Neural progenitor cell (in vitro differentiated cells): ENCODE measurements at regions not wholly inside any gene's neighbourhood (a gene's known extent, or its start where the extent isn't known, plus 50 kb on each side); places are given as distances from the start of the nearest gene placed in this dataset.
"Not testable (repeated sequence)": the region's sequence is repeated elsewhere in the genome, so short reads cannot be mapped to it uniquely, and the experiment has no call there.

ENCODE experiments used
- DNase-seq: peaks from one replicate; pipeline ENCODE4 v3.0.0-alpha.2; 2016; ENCODE audit warnings: low spot score
- H2AFZ ChIP-seq: fragments of 200-600 bp; sonication (generic); replicated peaks from 2 replicates; pipeline ENCODE4 v1.6.1; 2016; ENCODE audit warnings: antibody characterized with exemption
- H3F3A ChIP-seq: fragments of 200-600 bp; sonication (generic); 2 replicates; pipeline ENCODE4 v1.6.1; 2016; ENCODE audit warnings: antibody characterized with exemption, low read depth
- H3K27ac ChIP-seq: fragments of 200-600 bp; sonication (generic); 2 replicates; pipeline ENCODE4 v1.5.1; 2016; ENCODE audit warnings: mild to moderate bottlenecking
- H3K27me3 ChIP-seq: fragments of 200-600 bp; sonication (generic); 2 replicates; pipeline ENCODE4 v1.6.1; 2016; ENCODE audit warnings: mild to moderate bottlenecking, moderate library complexity
- H3K36me3 ChIP-seq: fragments of 200-600 bp; sonication (generic); 2 replicates; pipeline ENCODE4 v1.5.1; 2016
- H3K4me1 ChIP-seq: fragments of 200-600 bp; sonication (generic); 2 replicates; pipeline ENCODE4 v1.6.1; 2016; ENCODE audit warnings: mixed run types
- H3K4me2 ChIP-seq: fragments of 200-600 bp; sonication (generic); 2 replicates; pipeline ENCODE4 v1.6.1; 2016
- H3K4me3 ChIP-seq: fragments of 200-600 bp; sonication (generic); 2 replicates; pipeline ENCODE4 v1.5.1; 2016
- H3K79me2 ChIP-seq: fragments of 200-600 bp; sonication (generic); 2 replicates; pipeline ENCODE4 v1.6.1; 2016; ENCODE audit warnings: low read depth
- H3K9ac ChIP-seq: fragments of 200-600 bp; sonication (generic); 2 replicates; pipeline ENCODE4 v1.6.1; 2016
- H3K9me3 ChIP-seq: fragments of 200-600 bp; sonication (generic); 2 replicates; pipeline ENCODE4 v1.5.1; 2016; ENCODE audit warnings: low read depth
- H4K20me1 ChIP-seq: fragments of 200-600 bp; sonication (generic); 2 replicates; pipeline ENCODE4 v1.6.1; 2016; ENCODE audit warnings: low read depth
- H3K27ac Mint-ChIP-seq: 3 replicates; pipeline ENCODE4 v1.8.0; 2021; ENCODE audit warnings: mixed read lengths
- H3K27me3 Mint-ChIP-seq: 2 replicates; pipeline ENCODE4 v1.8.0; 2022; ENCODE audit warnings: low read depth, mild to moderate bottlenecking, inconsistent platforms, moderate library complexity, mixed read lengths; ENCODE audit not compliant: insufficient read depth
- H3K36me3 Mint-ChIP-seq: 3 replicates; pipeline ENCODE4 v1.8.0; 2021; ENCODE audit warnings: mixed read lengths
- H3K4me1 Mint-ChIP-seq: 3 replicates; pipeline ENCODE4 v1.8.0; 2021; ENCODE audit warnings: mixed read lengths
- H3K4me3 Mint-ChIP-seq: 3 replicates; pipeline ENCODE4 v1.8.0; 2021; ENCODE audit warnings: mild to moderate bottlenecking, moderate library complexity, mixed read lengths
- H3K9me3 Mint-ChIP-seq: 3 replicates; pipeline ENCODE4 v1.8.0; 2020; ENCODE audit warnings: mixed read lengths
- EZH2 ChIP-seq: fragments of 200-600 bp; sonication (generic); IDR thresholded peaks from 2 replicates; pipeline ENCODE4 v1.6.1; 2017; ENCODE audit warnings: antibody characterized with exemption, mild to moderate bottlenecking, moderate library complexity
- EZH2phosphoT487 ChIP-seq: fragments of 200-600 bp; sonication (generic); IDR thresholded peaks from 2 replicates; pipeline ENCODE4 v1.6.1; 2017; ENCODE audit warnings: antibody characterized with exemption
- TF ChIP-seq, protein P1 (sequence below): fragments of 200-600 bp; sonication (generic); IDR thresholded peaks from 2 replicates; pipeline ENCODE4 v1.5.1; 2017; ENCODE audit warnings: antibody characterized with exemption, mild to moderate bottlenecking

DNA sequence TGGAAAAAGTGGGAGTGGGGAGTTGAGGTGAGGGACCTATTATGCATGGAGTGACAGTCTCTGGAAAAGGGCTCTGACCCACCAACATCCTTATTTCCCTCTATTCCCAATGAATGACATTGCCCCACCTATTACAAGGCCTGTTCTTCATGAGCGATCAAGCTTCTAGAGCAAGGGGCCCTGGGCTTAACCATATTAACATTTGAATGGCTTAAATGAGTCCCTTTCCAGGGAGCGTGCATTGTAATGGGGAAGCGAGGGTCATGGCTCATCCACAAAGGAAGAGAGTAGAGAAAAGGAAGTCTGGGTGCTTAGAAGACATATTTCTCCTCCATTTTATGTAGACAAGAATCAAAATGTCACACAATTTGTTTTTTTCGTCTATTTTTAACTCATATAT lies 255.5 kb downstream of the CAAP1 start:
- peaks cover 6% of the 10 kb centered on the region for H3F3A ChIP-seq
- H3K36me3 ChIP-seq: no peaks in the 10 kb centered on the region
- H3K79me2 ChIP-seq: no peaks in the 10 kb centered on the region
- peaks cover 17% of the 10 kb centered on the region for H3K4me1 Mint-ChIP-seq
- no peak overlapping the region for H3K9ac ChIP-seq
- no peaks in the 10 kb centered on the region for H3K9me3 ChIP-seq
- DNase-seq: peak; percentile 79
- H3K9me3 Mint-ChIP-seq: peaks cover 5% of the 10 kb centered on the region
- TF ChIP-seq EZH2 (no peak), EZH2phosphoT487 (no peak)
- TF ChIP-seq, protein P1, sequence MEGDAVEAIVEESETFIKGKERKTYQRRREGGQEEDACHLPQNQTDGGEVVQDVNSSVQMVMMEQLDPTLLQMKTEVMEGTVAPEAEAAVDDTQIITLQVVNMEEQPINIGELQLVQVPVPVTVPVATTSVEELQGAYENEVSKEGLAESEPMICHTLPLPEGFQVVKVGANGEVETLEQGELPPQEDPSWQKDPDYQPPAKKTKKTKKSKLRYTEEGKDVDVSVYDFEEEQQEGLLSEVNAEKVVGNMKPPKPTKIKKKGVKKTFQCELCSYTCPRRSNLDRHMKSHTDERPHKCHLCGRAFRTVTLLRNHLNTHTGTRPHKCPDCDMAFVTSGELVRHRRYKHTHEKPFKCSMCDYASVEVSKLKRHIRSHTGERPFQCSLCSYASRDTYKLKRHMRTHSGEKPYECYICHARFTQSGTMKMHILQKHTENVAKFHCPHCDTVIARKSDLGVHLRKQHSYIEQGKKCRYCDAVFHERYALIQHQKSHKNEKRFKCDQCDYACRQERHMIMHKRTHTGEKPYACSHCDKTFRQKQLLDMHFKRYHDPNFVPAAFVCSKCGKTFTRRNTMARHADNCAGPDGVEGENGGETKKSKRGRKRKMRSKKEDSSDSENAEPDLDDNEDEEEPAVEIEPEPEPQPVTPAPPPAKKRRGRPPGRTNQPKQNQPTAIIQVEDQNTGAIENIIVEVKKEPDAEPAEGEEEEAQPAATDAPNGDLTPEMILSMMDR: no peak
- peak overlapping the region; percentile 38 for H3K27ac Mint-ChIP-seq
- no peaks in the 10 kb centered on the region for H3K27me3 ChIP-seq
- H3K36me3 Mint-ChIP-seq: peaks cover 4% of the 10 kb centered on the region
- peaks cover 18% of the 10 kb centered on the region for H3K4me1 ChIP-seq
- H3K4me3 Mint-ChIP-seq: no peak overlapping the region
- peaks cover 3% of the 10 kb centered on the region for H3K27me3 Mint-ChIP-seq
- H2AFZ ChIP-seq: no peak overlapping the region
- H3K4me2 ChIP-seq: peak overlapping the region; percentile 4
- no peak overlapping the region for H3K4me3 ChIP-seq
- H4K20me1 ChIP-seq: no peaks in the 10 kb centered on the region
- H3K27ac ChIP-seq: no peak overlapping the region

DNA sequence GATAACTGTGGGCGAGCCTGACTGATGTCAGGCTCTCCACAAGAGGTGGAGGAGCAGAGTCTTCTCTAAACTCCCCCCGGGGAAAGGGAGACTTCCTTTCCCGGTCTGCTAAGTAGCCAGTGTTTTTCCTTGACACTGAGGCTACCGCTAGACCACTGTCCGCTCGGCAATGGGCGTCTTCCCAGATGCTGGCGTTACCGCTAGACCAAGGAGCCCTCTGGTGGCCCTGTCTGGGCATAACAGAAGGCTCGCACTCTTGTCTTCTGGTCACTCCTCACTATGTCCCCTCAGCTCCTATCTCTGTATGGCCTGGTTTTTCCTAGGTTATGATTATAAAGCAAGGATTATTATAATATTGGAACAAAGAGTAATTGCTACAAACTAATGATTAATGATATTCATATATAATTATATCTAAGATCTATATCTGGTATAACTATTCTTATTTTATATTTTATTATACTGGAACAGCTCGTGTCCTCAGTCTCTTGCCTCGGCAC lies 278.7 kb downstream of the CAAP1 start:
- not testable (repeated sequence) for H3K4me2 ChIP-seq, H3K9me3 ChIP-seq, H3K4me3 Mint-ChIP-seq, H3K27ac Mint-ChIP-seq, H3K36me3 Mint-ChIP-seq, H3K27ac ChIP-seq, H3K4me3 ChIP-seq, H3K9ac ChIP-seq, H3K4me1 ChIP-seq, H3K9me3 Mint-ChIP-seq, H4K20me1 ChIP-seq, H3K36me3 ChIP-seq, H3K27me3 Mint-ChIP-seq, H2AFZ ChIP-seq, H3K79me2 ChIP-seq, H3K27me3 ChIP-seq, H3K4me1 Mint-ChIP-seq, H3F3A ChIP-seq
- TF ChIP-seq, protein P1: peak; percentile 53
- DNase-seq: peak; percentile 31

DNA sequence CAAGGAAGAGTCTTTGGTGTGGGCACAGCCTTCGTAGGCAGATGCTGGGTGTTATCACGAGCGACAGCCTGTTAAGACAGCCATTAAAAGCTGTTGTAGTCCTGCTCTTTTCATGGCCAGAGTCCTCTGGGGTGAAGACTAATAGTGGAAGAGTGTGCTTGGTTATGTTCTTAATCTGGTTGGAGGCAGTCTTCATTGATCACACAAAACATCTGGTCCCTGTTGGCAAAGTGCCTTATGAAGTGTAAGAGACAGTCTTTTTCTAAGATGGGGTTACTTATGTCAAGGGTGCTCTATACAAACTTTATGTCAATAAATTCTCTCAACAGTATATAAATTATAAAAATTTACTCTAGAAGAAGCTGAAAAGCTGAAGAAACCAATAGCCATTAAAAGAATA lies 280.4 kb downstream of the CAAP1 start:
- Histone ChIP-seq H2AFZ (no peak overlapping the region), H3K9me3 (no peaks in the 10 kb centered on the region), H3K9ac (no peak overlapping the region), H3K4me1 (peaks cover 3% of the 10 kb centered on the region), H3K27me3 (no peaks in the 10 kb centered on the region), H3F3A (no peaks in the 10 kb centered on the region), H4K20me1 (no peaks in the 10 kb centered on the region), H3K36me3 (no peaks in the 10 kb centered on the region), H3K27ac (no peak overlapping the region), H3K4me2 (no peak overlapping the region), H3K4me3 (no peak overlapping the region), H3K79me2 (no peaks in the 10 kb centered on the region)
- Mint-ChIP-seq H3K4me3 (no peak overlapping the region), H3K9me3 (peaks cover 9% of the 10 kb centered on the region), H3K27me3 (peaks cover 6% of the 10 kb centered on the region), H3K27ac (no peak overlapping the region), H3K36me3 (no peaks in the 10 kb centered on the region), H3K4me1 (peaks cover 8% of the 10 kb centered on the region)
- TF ChIP-seq EZH2: no peak
- TF ChIP-seq, protein P1: no peak
- TF ChIP-seq EZH2phosphoT487: no peak
- no peak for DNase-seq
